GM12878 (cell line): ENCODE measurements at regions not wholly inside any gene's neighbourhood (a gene's known extent, or its start where the extent isn't known, plus 50 kb on each side); places are given as distances from the start of the nearest gene placed in this dataset.

ENCODE experiments used
- ATAC-seq: fragments of 200-7000 bp; cut with Tn5 transposase; 3 replicates; pipeline ENCODE4 v1.9.1; 2020; ENCODE audit warnings: mild to moderate bottlenecking, moderate library complexity
- BruUV-seq: library from RNA; stranded (reverse); fragments of 400-500 nt; replicated peaks from 2 replicates; lab custom pipeline; 2021; lab: Mats Ljungman, UMichigan
- CTCF ChIA-PET: fragments of 300-600 bp; sonication (Branson Sonifier 250); formaldehyde crosslinking; extraction: SDS; loops from one replicate; lab custom pipeline; 2021; ENCODE audit warnings: inconsistent platforms; lab: Yijun Ruan, JAX
- POLR2A ChIA-PET: fragments of 350-600 bp; formaldehyde crosslinking; extraction: SDS; loops from one replicate; lab custom pipeline; 2021; ENCODE audit warnings: inconsistent platforms; lab: Charles Lee
- RAD21 ChIA-PET: fragments of 300-600 bp; sonication (Branson Sonifier 250); formaldehyde crosslinking; loops from one replicate; lab custom pipeline; 2023; ENCODE audit warnings: antibody characterized with exemption; ENCODE audit not compliant: unreplicated experiment; lab: Charles Lee
- SMC1A ChIA-PET: fragments of 300-600 bp; sonication (Branson Sonifier 250); formaldehyde crosslinking; loops from one replicate; lab custom pipeline; 2023; ENCODE audit not compliant: unreplicated experiment, uncharacterized antibody; lab: Charles Lee
- DNase-seq: peaks from one replicate; pipeline ENCODE4 v3.0.0-alpha.2; 2011; ENCODE audit warnings: low read depth, low spot score
- FAIRE-seq: peaks from 3 replicates; lab custom pipeline; 2011; peaks lifted over from hg19 to GRCh38; lab: Jason Lieb, UNC
- H2AFZ ChIP-seq: 2 replicates; pipeline ENCODE4 v1.6.0; 2011; ENCODE audit warnings: low read depth, low read length, control low read depth; ENCODE audit not compliant: control insufficient read depth
- H3K27ac ChIP-seq: 2 replicates; pipeline ENCODE4 v1.5.1; 2011; ENCODE audit warnings: control low read depth; ENCODE audit not compliant: control insufficient read depth, insufficient read depth
- H3K27me3 ChIP-seq, 2 experiments: replicated peaks in 1 of 2; 2 replicates each; pipeline versions ENCODE4 v1.6.0 to v1.6.1; 2011; ENCODE audit warnings: low read length in 1 of 2; ENCODE audit not compliant: control insufficient read depth in 2 of 2, insufficient read depth in 2 of 2
- H3K36me3 ChIP-seq, 2 experiments: 2 replicates each; pipeline ENCODE4 v1.5.1; 2011; ENCODE audit warnings: low read length in 1 of 2; ENCODE audit not compliant: control insufficient read depth in 2 of 2, insufficient read depth in 2 of 2
- H3K4me1 ChIP-seq: 2 replicates; pipeline ENCODE4 v1.6.1; 2011; ENCODE audit warnings: mild to moderate bottlenecking, low read length, moderate library complexity, mixed read lengths; ENCODE audit not compliant: control insufficient read depth, insufficient read depth
- H3K4me2 ChIP-seq: 2 replicates; pipeline ENCODE4 v1.6.0; 2011; ENCODE audit warnings: control low read depth; ENCODE audit not compliant: control insufficient read depth, insufficient read depth
- H3K4me3 ChIP-seq: fragments of 200-600 bp; sonication (generic); 2 replicates; pipeline ENCODE4 v1.5.1; 2016
- H3K79me2 ChIP-seq: 2 replicates; pipeline ENCODE4 v1.6.0; 2011; ENCODE audit warnings: low read length; ENCODE audit not compliant: control insufficient read depth, insufficient read depth
- H3K9ac ChIP-seq: 2 replicates; pipeline ENCODE4 v1.8.0; 2011; ENCODE audit warnings: low read length, control low read depth, mixed read lengths; ENCODE audit not compliant: control insufficient read depth, insufficient read depth
- H3K9me3 ChIP-seq: replicated peaks from 3 replicates; pipeline ENCODE4 v1.5.1; 2011; ENCODE audit warnings: mild to moderate bottlenecking, low read length; ENCODE audit not compliant: control insufficient read depth, insufficient read depth
- H4K20me1 ChIP-seq: 2 replicates; pipeline ENCODE4 v1.6.0; 2011; ENCODE audit not compliant: control insufficient read depth, insufficient read depth
- ATF2 ChIP-seq: IDR thresholded peaks from 2 replicates; pipeline ENCODE4 v1.6.1; 2012; ENCODE audit warnings: low read length, inconsistent platforms
- ATF3 ChIP-seq: IDR thresholded peaks from 2 replicates; pipeline ENCODE4 v1.6.1; 2011; ENCODE audit warnings: low read depth, mild to moderate bottlenecking, low read length, moderate library complexity, borderline replicate concordance; ENCODE audit errors: extremely low read depth
- CEBPB ChIP-seq, 2 experiments: fragments of 150-350 bp in 1 of 2; IDR thresholded peaks; 2 replicates each; pipeline ENCODE4 v1.6.1; 2012 to 2014; ENCODE audit warnings: low read depth in 2 of 2, low read length in 2 of 2, borderline replicate concordance in 1 of 2, inconsistent platforms in 1 of 2
- ELK1 ChIP-seq: IDR thresholded peaks from 2 replicates; pipeline ENCODE4 v1.6.1; 2012; ENCODE audit warnings: low read depth, low read length, improper control_type of control experiment
- HDAC2 ChIP-seq: fragments of 200-600 bp; sonication (generic); IDR thresholded peaks from 2 replicates; pipeline ENCODE4 v1.6.1; 2017
- HSF1 ChIP-seq: fragments of 150-350 bp; IDR thresholded peaks from 2 replicates; pipeline ENCODE4 v1.6.1; 2014; ENCODE audit warnings: mild to moderate bottlenecking, low read depth, low read length
- IRF5 ChIP-seq: fragments of 450-650 bp; IDR thresholded peaks from 2 replicates; pipeline ENCODE4 v1.6.1; 2017; ENCODE audit warnings: borderline replicate concordance
- JUNB ChIP-seq: IDR thresholded peaks from 2 replicates; pipeline ENCODE4 v1.6.1; 2016; ENCODE audit warnings: antibody characterized with exemption, mild to moderate bottlenecking
- MLLT1 ChIP-seq: fragments of 450-650 bp; IDR thresholded peaks from 2 replicates; pipeline ENCODE4 v1.6.1; 2016; ENCODE audit warnings: mild to moderate bottlenecking
- MTA3 ChIP-seq: IDR thresholded peaks from 2 replicates; pipeline ENCODE4 v1.6.1; 2012; ENCODE audit warnings: low read length, inconsistent platforms, borderline replicate concordance
- MYB ChIP-seq: fragments of 150-350 bp; IDR thresholded peaks from 2 replicates; pipeline ENCODE4 v1.6.1; 2014; ENCODE audit warnings: mild to moderate bottlenecking, low read depth, low read length, borderline replicate concordance
- NR2F1 ChIP-seq: fragments of 450-650 bp; conservative IDR thresholded peaks from 2 replicates; pipeline ENCODE4 v1.6.1; 2017; ENCODE audit warnings: mild to moderate bottlenecking
- PAX5 ChIP-seq: IDR thresholded peaks from 2 replicates; pipeline ENCODE4 v1.6.1; 2011; ENCODE audit warnings: low read depth, low read length, borderline replicate concordance
- SPI1 ChIP-seq: IDR thresholded peaks from 2 replicates; pipeline ENCODE4 v1.6.1; 2011; ENCODE audit warnings: low read depth, mild to moderate bottlenecking, low read length, moderate library complexity, borderline replicate concordance; ENCODE audit not compliant: insufficient read depth
- SREBF1 ChIP-seq: IDR thresholded peaks from 2 replicates; pipeline ENCODE4 v1.6.1; 2012; ENCODE audit warnings: mild to moderate bottlenecking, low read length
- ZNF24 ChIP-seq: fragments of 450-650 bp; IDR thresholded peaks from 2 replicates; pipeline ENCODE4 v1.6.1; 2017; ENCODE audit warnings: antibody characterized with exemption, mild to moderate bottlenecking
- ZZZ3 ChIP-seq: IDR thresholded peaks from 2 replicates; pipeline ENCODE4 v1.6.1; 2011; ENCODE audit warnings: low read depth; ENCODE audit not compliant: control insufficient read depth, insufficient read length
- in situ Hi-C: fragments of 300-500 bp; cut with MboI; formaldehyde crosslinking; loops from 9 replicates; pipeline ENCODE4 v1.14.3; 2018; ENCODE audit warnings: mixed read lengths
- intact Hi-C: fragments of 100-400 bp; cut with micrococcal nuclease; formaldehyde crosslinking; loops from one replicate; pipeline ENCODE4 v1.14.2; 2022; ENCODE audit not compliant: unreplicated experiment

GRCh38 chr15:78695046-78695671, 54.1 kb upstream of the CHRNB4 start:
- no peak overlapping the region for H2AFZ ChIP-seq
- no peak overlapping the region for H3K9ac ChIP-seq
- POLR2A ChIA-PET, result interaction anchor here (0.6 kb wide), 1 partner anchor 11 kb away, joined by 4 read pairs; no protein-coding TSS in a partner anchor
- H3K36me3 ChIP-seq, result no peaks in the 10 kb centered on the region
- no peak for DNase-seq
- TF ChIP-seq MTA3, result no peak
- no peak for TF ChIP-seq ELK1
- TF ChIP-seq ZZZ3, result no peak
- no peak for TF ChIP-seq IRF5
- TF ChIP-seq HSF1, result no peak
- TF ChIP-seq ATF2, result no peak
- no peak for TF ChIP-seq MLLT1
- peak; percentile 71; the same call in 1 of the 2 replicates for TF ChIP-seq SPI1
- TF ChIP-seq SREBF1, result no peak
- TF ChIP-seq HDAC2, result no peak
- TF ChIP-seq CEBPB (IDR thresholded peaks at IDR 0.05; ENCODE audit: borderline replicate concordance in 1 of 2, low read depth in 2 of 2, low read length in 2 of 2), result no peak
- TF ChIP-seq ZNF24, result peak; percentile 94
- no peak for TF ChIP-seq PAX5
- TF ChIP-seq NR2F1, result no peak
- TF ChIP-seq MYB, result no peak
- no peak for TF ChIP-seq JUNB
- TF ChIP-seq ATF3, result no peak
- TF ChIP-seq, all 136 proteins: peak for 2
- no peaks in the 10 kb centered on the region for H3K9me3 ChIP-seq
- FAIRE-seq, result no peak
- in situ Hi-C loops, result no loop called here
- peaks cover 4% of the 10 kb centered on the region for H3K4me1 ChIP-seq
- intact Hi-C loops, result no loop called here
- peak; percentile 71 for ATAC-seq
- CTCF ChIA-PET, result interaction anchor here (0.6 to 2.1 kb wide), 6 partner anchors 13 to 212 kb away, joined by 3 to 8 read pairs (median 4); no protein-coding TSS in a partner anchor
- RAD21 ChIA-PET, result no interaction called here
- H4K20me1 ChIP-seq, result no peaks in the 10 kb centered on the region
- SMC1A ChIA-PET, result interaction anchor here (1.1 kb wide), 1 partner anchor 187 kb away, joined by 3 read pairs; no protein-coding TSS in a partner anchor
- no peak overlapping the region for H3K4me2 ChIP-seq
- H3K27me3 ChIP-seq, result no peaks in the 10 kb centered on the region; a peak in 1 of 4 replicates
- no peak overlapping the region for H3K27ac ChIP-seq
- no peak overlapping the region for H3K4me3 ChIP-seq
- no TSS peak for BruUV-seq
- no peaks in the 10 kb centered on the region for H3K79me2 ChIP-seq
